Neuron (in vitro differentiated cells): ENCODE measurements at regions not wholly inside any gene's neighbourhood (a gene's known extent, or its start where the extent isn't known, plus 50 kb on each side); places are given as distances from the start of the nearest gene placed in this dataset.

Experiments
- H2AFZ ChIP-seq: one replicate; pipeline ENCODE4 v1.6.1; 2013; ENCODE audit warnings: low read depth, mild to moderate bottlenecking, inconsistent platforms, low read length, moderate library complexity
- H3K27me3 ChIP-seq: one replicate; pipeline ENCODE4 v1.6.1; 2013; ENCODE audit warnings: low read length; ENCODE audit not compliant: insufficient read depth
- H3K36me3 ChIP-seq: one replicate; pipeline ENCODE4 v1.6.1; 2013; ENCODE audit warnings: low read length; ENCODE audit not compliant: insufficient read depth
- H3K4me1 ChIP-seq: one replicate; pipeline ENCODE4 v1.6.1; 2013; ENCODE audit warnings: low read length; ENCODE audit not compliant: insufficient read depth
- H3K4me3 ChIP-seq: 2 replicates; pipeline ENCODE4 v1.5.1; 2013; ENCODE audit warnings: mild to moderate bottlenecking, low read length, moderate library complexity
- H3K9me3 ChIP-seq: one replicate; pipeline ENCODE4 v1.6.1; 2013; ENCODE audit warnings: low read length

GRCh38 chr6:10205892-10206291 is 209.0 kb downstream of the TFAP2A start:
- no peak overlapping the region for H2AFZ ChIP-seq
- no peaks in the 10 kb centered on the region for H3K27me3 ChIP-seq
- no peak overlapping the region for H3K4me3 ChIP-seq
- H3K4me1 ChIP-seq, result no peaks in the 10 kb centered on the region
- no peaks in the 10 kb centered on the region for H3K36me3 ChIP-seq
- no peaks in the 10 kb centered on the region for H3K9me3 ChIP-seq

DNA sequence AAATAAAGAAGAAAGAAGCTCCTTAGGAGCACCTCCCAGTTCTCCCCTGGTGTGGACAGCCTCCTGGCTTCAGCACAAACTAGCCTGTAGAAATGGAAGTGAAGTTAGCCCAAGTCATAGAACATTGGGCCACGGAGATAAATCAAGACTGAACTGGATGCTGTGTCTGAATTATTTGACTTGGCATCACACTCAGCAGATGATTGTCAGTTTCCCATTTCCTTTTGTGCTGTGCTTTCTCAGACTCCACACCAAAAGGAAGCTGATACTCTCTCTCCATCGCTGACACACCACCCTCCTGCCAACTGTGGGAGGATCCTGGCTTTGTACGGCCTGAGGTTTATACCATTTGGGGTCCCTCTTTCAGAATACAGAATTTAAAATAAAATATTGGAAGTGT is 209.8 kb downstream of the TFAP2A start:
- H3K4me3 ChIP-seq, result no peak overlapping the region
- no peaks in the 10 kb centered on the region for H3K4me1 ChIP-seq
- H3K9me3 ChIP-seq, result no peaks in the 10 kb centered on the region
- no peak overlapping the region for H2AFZ ChIP-seq
- H3K36me3 ChIP-seq, result no peaks in the 10 kb centered on the region
- H3K27me3 ChIP-seq, result no peaks in the 10 kb centered on the region

- no peaks in the 10 kb centered on the region for H3K4me1 ChIP-seq
- H3K36me3 ChIP-seq, result no peaks in the 10 kb centered on the region
- no peak overlapping the region for H3K4me3 ChIP-seq
- no peaks in the 10 kb centered on the region for H3K9me3 ChIP-seq
- no peaks in the 10 kb centered on the region for H3K27me3 ChIP-seq
- no peak overlapping the region for H2AFZ ChIP-seq
Observed at GRCh38 chr6:10203651-10204050, 211.2 kb downstream of the TFAP2A start.

- no peaks in the 10 kb centered on the region for H3K27me3 ChIP-seq
- H3K4me3 ChIP-seq, result no peak overlapping the region
- no peaks in the 10 kb centered on the region for H3K9me3 ChIP-seq
- no peaks in the 10 kb centered on the region for H3K36me3 ChIP-seq
- H3K4me1 ChIP-seq, result no peaks in the 10 kb centered on the region
- H2AFZ ChIP-seq, result no peak overlapping the region
Observed at GRCh38 chr6:10202581-10202980, 212.3 kb downstream of the TFAP2A start.

DNA sequence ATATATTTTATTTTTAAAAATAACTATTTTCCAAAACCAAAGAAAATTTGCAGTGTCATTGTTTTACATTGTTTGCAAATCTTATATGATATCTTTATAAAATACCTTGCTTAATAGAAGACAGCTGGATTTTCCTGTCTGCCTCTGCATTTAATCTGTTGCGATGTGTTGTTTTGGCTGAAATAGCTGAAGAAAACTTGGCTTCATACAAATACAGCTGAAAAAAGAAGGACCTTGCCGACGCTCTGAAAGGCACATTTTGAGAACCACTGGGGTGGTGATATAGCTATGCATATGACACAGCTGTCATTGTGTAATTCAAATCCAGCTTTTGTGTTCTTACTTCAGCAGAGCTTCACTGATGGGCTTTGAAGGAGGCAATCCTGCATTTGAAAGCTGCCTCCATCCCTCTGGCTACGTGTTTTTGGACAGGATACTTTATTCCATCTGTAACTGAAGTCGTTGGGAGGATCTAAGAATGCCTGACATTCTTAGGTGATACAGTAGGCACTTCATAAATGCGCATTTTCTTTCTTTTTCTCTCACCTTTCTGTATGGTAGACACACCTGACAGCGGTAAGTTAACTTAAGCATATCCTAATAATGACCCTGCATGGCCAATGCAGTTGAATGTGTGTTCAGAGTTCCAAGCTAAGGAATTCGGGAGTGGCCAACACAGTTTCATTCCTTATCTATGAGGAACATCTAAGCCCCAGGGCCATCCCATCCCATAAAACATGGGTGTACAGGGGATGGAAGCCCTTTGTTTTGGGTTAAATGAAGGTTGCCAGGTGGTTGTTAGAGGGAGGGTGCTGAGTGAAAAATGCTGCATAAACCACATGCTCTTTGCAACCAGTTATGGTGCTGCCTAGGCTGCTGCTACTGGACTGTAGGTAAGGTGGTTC is 213.0 kb downstream of the TFAP2A start:
- Histone ChIP-seq H3K4me3 (no peak overlapping the region), H3K27me3 (no peaks in the 10 kb centered on the region), H3K9me3 (no peaks in the 10 kb centered on the region), H3K36me3 (no peaks in the 10 kb centered on the region), H3K4me1 (no peaks in the 10 kb centered on the region), H2AFZ (no peak overlapping the region)

- no peak overlapping the region for H2AFZ ChIP-seq
- H3K36me3 ChIP-seq, result no peaks in the 10 kb centered on the region
- no peak overlapping the region for H3K4me3 ChIP-seq
- H3K9me3 ChIP-seq, result no peaks in the 10 kb centered on the region
- H3K4me1 ChIP-seq, result no peaks in the 10 kb centered on the region
- no peaks in the 10 kb centered on the region for H3K27me3 ChIP-seq
Observed at GRCh38 chr6:10196090-10196489, 218.8 kb downstream of the TFAP2A start.

DNA sequence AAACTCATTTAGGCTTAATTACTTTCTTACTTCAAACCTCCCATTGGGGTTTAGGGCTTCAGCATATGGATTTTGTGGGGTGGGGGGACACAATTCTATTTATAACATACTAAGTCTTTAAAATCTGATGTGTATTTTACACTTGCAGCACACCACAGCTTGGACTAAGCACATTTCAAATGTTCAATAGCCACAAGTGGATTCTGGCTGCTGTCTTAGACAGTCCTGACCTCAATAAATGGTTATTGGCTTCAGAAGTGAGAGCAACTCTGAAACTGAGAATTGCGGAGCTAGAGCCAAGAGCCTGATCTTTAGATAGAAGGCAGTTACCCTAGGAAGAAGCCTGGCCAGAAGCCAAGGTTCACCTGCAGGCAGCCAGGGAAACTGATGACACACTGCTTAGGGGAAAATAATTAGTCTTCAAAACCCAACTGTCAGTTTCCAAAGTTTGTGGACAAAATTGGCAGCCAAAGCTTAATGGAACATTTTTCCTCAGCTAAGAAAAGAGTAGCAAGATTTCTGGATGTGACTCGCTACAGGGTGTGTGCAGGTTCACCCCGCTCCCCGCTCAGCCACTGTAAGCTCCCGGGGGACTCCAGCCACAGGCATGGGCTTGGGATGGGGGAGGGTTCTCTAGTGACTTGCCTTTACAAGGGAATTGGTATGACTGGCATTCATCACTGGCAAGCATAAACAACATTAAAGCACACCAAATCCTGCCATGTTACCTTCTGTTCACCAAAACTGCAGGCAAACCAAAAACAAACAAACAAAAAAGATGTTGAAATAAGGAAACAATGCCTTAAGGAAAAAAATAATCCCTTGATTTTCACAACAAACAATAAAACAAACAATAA is 219.8 kb downstream of the TFAP2A start:
- Histone ChIP-seq H3K36me3 (no peaks in the 10 kb centered on the region), H3K27me3 (no peaks in the 10 kb centered on the region), H3K9me3 (no peaks in the 10 kb centered on the region), H3K4me3 (no peak overlapping the region), H3K4me1 (no peaks in the 10 kb centered on the region), H2AFZ (no peak overlapping the region)

DNA sequence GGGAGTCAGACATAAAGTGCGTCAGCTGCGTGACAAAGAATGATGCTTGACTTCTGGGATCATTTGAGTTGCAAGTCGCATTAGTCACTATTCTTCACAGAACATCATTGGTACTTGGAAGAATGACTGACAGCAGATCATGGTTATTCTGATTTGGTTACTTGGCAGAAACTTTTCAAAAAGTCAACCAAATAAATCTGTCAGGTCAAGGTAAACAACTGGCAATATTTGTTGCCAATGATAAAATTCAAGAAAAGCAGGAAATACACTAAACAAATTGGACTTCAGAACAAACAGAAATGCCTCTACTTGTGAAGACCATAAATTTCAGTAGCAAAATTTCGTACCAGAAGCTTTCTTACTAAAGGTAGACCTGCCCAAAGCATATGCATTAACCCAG is 221.6 kb downstream of the TFAP2A start:
- no peak overlapping the region for H2AFZ ChIP-seq
- no peaks in the 10 kb centered on the region for H3K4me1 ChIP-seq
- no peaks in the 10 kb centered on the region for H3K27me3 ChIP-seq
- H3K4me3 ChIP-seq, result no peak overlapping the region
- H3K36me3 ChIP-seq, result no peaks in the 10 kb centered on the region
- no peaks in the 10 kb centered on the region for H3K9me3 ChIP-seq

DNA sequence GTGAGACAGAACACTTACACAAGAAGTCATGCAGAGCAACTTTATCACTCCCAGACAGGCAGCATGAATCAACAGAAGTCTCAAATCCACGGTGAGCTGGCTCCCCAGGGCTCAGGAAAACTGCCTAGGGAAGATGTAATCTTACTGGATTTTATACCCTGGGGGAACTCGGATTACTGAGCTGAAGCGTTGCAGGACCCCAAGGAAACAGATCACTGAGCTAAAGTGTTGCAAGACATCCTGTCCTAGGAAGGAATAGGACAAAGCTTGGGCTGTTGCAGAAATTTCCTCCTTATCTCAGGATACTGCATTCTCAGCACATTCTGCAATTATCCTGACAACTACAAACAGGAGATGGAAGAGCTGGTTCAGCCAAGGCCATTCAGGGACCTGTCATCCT is 224.8 kb downstream of the TFAP2A start:
- Histone ChIP-seq H2AFZ (no peak overlapping the region), H3K27me3 (no peaks in the 10 kb centered on the region), H3K4me3 (no peak overlapping the region), H3K4me1 (no peaks in the 10 kb centered on the region), H3K36me3 (no peaks in the 10 kb centered on the region), H3K9me3 (no peaks in the 10 kb centered on the region)

- H2AFZ ChIP-seq, result no peak overlapping the region
- no peak overlapping the region for H3K4me3 ChIP-seq
- H3K9me3 ChIP-seq, result no peaks in the 10 kb centered on the region
- no peaks in the 10 kb centered on the region for H3K4me1 ChIP-seq
- H3K27me3 ChIP-seq, result no peaks in the 10 kb centered on the region
- H3K36me3 ChIP-seq, result no peaks in the 10 kb centered on the region
Observed at GRCh38 chr6:10184371-10185227, 230.3 kb downstream of the TFAP2A start.

GRCh38 chr6:10180138-10181074 is 234.5 kb downstream of the TFAP2A start:
- no peaks in the 10 kb centered on the region for H3K9me3 ChIP-seq
- no peaks in the 10 kb centered on the region for H3K27me3 ChIP-seq
- H3K4me1 ChIP-seq, result no peaks in the 10 kb centered on the region
- H2AFZ ChIP-seq, result no peak overlapping the region
- no peaks in the 10 kb centered on the region for H3K36me3 ChIP-seq
- no peak overlapping the region for H3K4me3 ChIP-seq

DNA sequence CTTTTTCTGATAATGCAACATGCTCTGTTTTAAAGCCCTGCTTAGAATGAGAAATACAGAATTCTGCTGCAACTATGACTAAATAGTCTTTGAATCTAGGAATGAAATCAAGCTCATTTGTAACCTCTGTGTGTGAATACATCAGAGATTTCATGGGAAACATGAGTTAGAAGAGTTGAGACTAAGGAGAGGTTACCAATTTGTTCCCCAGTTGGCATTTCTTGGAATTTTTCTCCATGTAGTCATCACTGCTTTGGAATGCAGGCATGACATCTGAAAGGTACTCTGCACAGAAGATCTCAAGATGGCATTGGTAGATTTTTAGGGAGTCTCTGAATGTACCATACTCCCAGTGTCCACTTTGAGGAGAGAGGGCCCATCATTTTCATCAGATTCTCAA is 237.2 kb downstream of the TFAP2A start:
- no peaks in the 10 kb centered on the region for H3K27me3 ChIP-seq
- H3K4me3 ChIP-seq, result no peak overlapping the region
- H3K36me3 ChIP-seq, result no peaks in the 10 kb centered on the region
- no peaks in the 10 kb centered on the region for H3K9me3 ChIP-seq
- no peak overlapping the region for H2AFZ ChIP-seq
- H3K4me1 ChIP-seq, result no peaks in the 10 kb centered on the region
